SK-N-SH (cell line): ENCODE measurements at regions not wholly inside any gene's neighbourhood (a gene's known extent, or its start where the extent isn't known, plus 50 kb on each side); places are given as distances from the start of the nearest gene placed in this dataset.

Experiments used
- CTCF ChIA-PET: fragments of 300-600, 350-600 bp; formaldehyde crosslinking; extraction: SDS; loops from one replicate; lab custom pipeline; 2021; lab: Yijun Ruan, JAX
- POLR2A ChIA-PET: fragments of 350-600 bp; sonication (Branson Sonifier 250); formaldehyde crosslinking; extraction: SDS; loops from one replicate; lab custom pipeline; 2020; ENCODE audit warnings: antibody characterized with exemption, inconsistent platforms; lab: Yijun Ruan, JAX
- DNase-seq: peaks from one replicate; pipeline ENCODE4 v3.0.0; 2012
- H2AFZ ChIP-seq: fragments of 200-600 bp; sonication (generic); 2 replicates; pipeline ENCODE4 v1.8.1; 2016; ENCODE audit warnings: antibody characterized with exemption, mild to moderate bottlenecking, low read depth
- H3F3A ChIP-seq: fragments of 200-600 bp; sonication (generic); replicated peaks from 2 replicates; pipeline ENCODE3; 2016; ENCODE audit warnings: antibody characterized with exemption, mild to moderate bottlenecking; ENCODE audit not compliant: insufficient read depth
- H3K27ac ChIP-seq, 2 experiments: fragments of 200-500 bp in 1 of 2; fragments of 200-600 bp in 1 of 2; sonication (Bioruptor generic) in 1 of 2; sonication (generic), shearing (Covaris generic) in 1 of 2; 2 replicates each; pipeline versions ENCODE4 v1.5.1 to v1.6.1; 2014 to 2016; ENCODE audit warnings: low read depth in 2 of 2, inconsistent platforms in 1 of 2, low read length in 1 of 2, mild to moderate bottlenecking in 1 of 2, mixed read lengths in 1 of 2
- H3K27me3 ChIP-seq: fragments of 200-600 bp; sonication (generic), shearing (Covaris generic); 2 replicates; pipeline ENCODE4 v1.6.1; 2016; ENCODE audit warnings: mixed run types; ENCODE audit not compliant: insufficient read depth
- H3K36me3 ChIP-seq, 2 experiments: fragments of 200-500 bp in 1 of 2; fragments of 200-600 bp in 1 of 2; sonication (Bioruptor generic) in 1 of 2; sonication (generic) in 1 of 2; replicated peaks in 1 of 2; 2 replicates each; pipeline versions ENCODE3 to v1.5.1; 2014 to 2016; ENCODE audit warnings: low read length in 1 of 2, mild to moderate bottlenecking in 1 of 2; ENCODE audit not compliant: insufficient read depth in 2 of 2, control insufficient read depth in 1 of 2
- H3K4me1 ChIP-seq, 2 experiments: fragments of 200-500 bp in 1 of 2; fragments of 200-600 bp in 1 of 2; sonication (Bioruptor generic) in 1 of 2; sonication (generic), shearing (Covaris generic) in 1 of 2; 2 replicates each; pipeline versions ENCODE4 v1.5.1 to v1.6.1; 2014 to 2016; ENCODE audit warnings: low read depth in 1 of 2, low read length in 1 of 2, mixed run types in 1 of 2; ENCODE audit not compliant: insufficient read depth in 2 of 2, control insufficient read depth in 1 of 2
- H3K4me2 ChIP-seq: fragments of 200-600 bp; sonication (generic), shearing (Covaris generic); 2 replicates; pipeline ENCODE4 v1.6.1; 2017; ENCODE audit warnings: mixed run types
- H3K4me3 ChIP-seq, 2 experiments: fragments of 200-500 bp in 1 of 2; fragments of 200-600 bp in 1 of 2; sonication (Bioruptor generic) in 1 of 2; sonication (generic), shearing (Covaris generic) in 1 of 2; 2 replicates each; pipeline versions ENCODE4 v1.5.1 to v1.8.1; 2014 to 2016; ENCODE audit warnings: low read depth in 2 of 2, inconsistent platforms in 1 of 2, low read length in 1 of 2, mild to moderate bottlenecking in 1 of 2, mixed read lengths in 1 of 2, moderate library complexity in 1 of 2
- H3K79me2 ChIP-seq: fragments of 200-600 bp; sonication (generic); 2 replicates; pipeline ENCODE4 v1.8.1; 2017; ENCODE audit warnings: mild to moderate bottlenecking; ENCODE audit not compliant: insufficient read depth
- H3K9ac ChIP-seq: fragments of 200-600 bp; sonication (generic); 2 replicates; pipeline ENCODE4 v1.6.1; 2017; ENCODE audit warnings: mixed run types
- H3K9me2 ChIP-seq: fragments of 200-600 bp; sonication (generic); 2 replicates; pipeline ENCODE4 v1.6.1; 2017; ENCODE audit warnings: mixed run types
- H3K9me3 ChIP-seq: fragments of 200-600 bp; sonication (generic); 2 replicates; pipeline ENCODE4 v1.6.1; 2017; ENCODE audit warnings: mixed run types, mild to moderate bottlenecking, moderate library complexity
- H4K20me1 ChIP-seq: fragments of 200-600 bp; sonication (generic); 2 replicates; pipeline ENCODE4 v1.6.1; 2017; ENCODE audit warnings: mild to moderate bottlenecking, mixed run types; ENCODE audit not compliant: insufficient read depth
- CHD2 ChIP-seq: fragments of 150-350 bp; IDR thresholded peaks from 2 replicates; pipeline ENCODE4 v1.6.1; 2018; ENCODE audit warnings: low read length; ENCODE audit not compliant: partially characterized antibody
- CTCF ChIP-seq: fragments of 200-600 bp; sonication (generic); IDR thresholded peaks from 2 replicates; pipeline ENCODE4 v1.6.1; 2017; ENCODE audit warnings: antibody characterized with exemption, mild to moderate bottlenecking, moderate library complexity
- FOSL2 ChIP-seq: IDR thresholded peaks from 2 replicates; pipeline ENCODE4 v1.4.0; 2012; ENCODE audit warnings: low read depth, mild to moderate bottlenecking, moderate library complexity, borderline replicate concordance
- GABPA ChIP-seq: IDR thresholded peaks from 2 replicates; pipeline ENCODE4 v1.4.0; 2012; ENCODE audit warnings: low read depth, mild to moderate bottlenecking
- GATA2 ChIP-seq: sonication (generic); formaldehyde crosslinking; IDR thresholded peaks from 2 replicates; pipeline ENCODE4 v1.5.0; 2020; ENCODE audit warnings: mild to moderate bottlenecking, missing genetic modification reagents
- JUND ChIP-seq: IDR thresholded peaks from 2 replicates; pipeline ENCODE4 v1.4.0; 2012
- MAX ChIP-seq: IDR thresholded peaks from 2 replicates; pipeline ENCODE4 v1.4.0; 2012; ENCODE audit warnings: low read depth
- MEF2A ChIP-seq: IDR thresholded peaks from 2 replicates; pipeline ENCODE4 v1.4.0; 2012; ENCODE audit warnings: low read depth, borderline replicate concordance
- MXI1 ChIP-seq: IDR thresholded peaks from 2 replicates; pipeline ENCODE4 v1.6.1; 2012; ENCODE audit warnings: mild to moderate bottlenecking, low read depth, low read length, improper control_type of control experiment
- NFIC ChIP-seq: IDR thresholded peaks from 2 replicates; pipeline ENCODE4 v1.4.0; 2012; ENCODE audit warnings: borderline replicate concordance
- RAD21 ChIP-seq: IDR thresholded peaks from 2 replicates; pipeline ENCODE4 v1.6.1; 2012; ENCODE audit warnings: mild to moderate bottlenecking, low read length
- RCOR1 ChIP-seq: fragments of 150-350 bp; IDR thresholded peaks from 2 replicates; pipeline ENCODE4 v1.6.1; 2017; ENCODE audit warnings: antibody characterized with exemption, low read length
- SIN3A ChIP-seq: IDR thresholded peaks from 2 replicates; pipeline ENCODE4 v1.6.1; 2012; ENCODE audit warnings: low read depth, mild to moderate bottlenecking, low read length, moderate library complexity, borderline replicate concordance
- TAF1 ChIP-seq: IDR thresholded peaks from 2 replicates; pipeline ENCODE4 v1.6.1; 2012; ENCODE audit warnings: low read depth, mild to moderate bottlenecking, low read length, moderate library complexity, borderline replicate concordance
- TCF12 ChIP-seq: IDR thresholded peaks from 2 replicates; pipeline ENCODE4 v1.4.0; 2012
- USF1 ChIP-seq: IDR thresholded peaks from 2 replicates; pipeline ENCODE4 v1.4.0; 2012; ENCODE audit warnings: low read depth, borderline replicate concordance
- USF2 ChIP-seq: fragments of 150-350 bp; IDR thresholded peaks from 2 replicates; pipeline ENCODE4 v1.6.1; 2017; ENCODE audit warnings: antibody characterized with exemption, low read length, low read depth, borderline replicate concordance
- YY1 ChIP-seq: IDR thresholded peaks from 2 replicates; pipeline ENCODE4 v1.4.0; 2012; ENCODE audit warnings: low read depth, mild to moderate bottlenecking
- WGBS: methylation state at CpG from one replicate; pipeline ENCODE4 v1.1.6; 2017; ENCODE audit warnings: low lambda C conversion rate; 5-methylcytosine and 5-hydroxymethylcytosine counted together

- H4K20me1 ChIP-seq, result no peaks in the 10 kb centered on the region
- ChIA-PET CTCF (interaction anchor here (1.1 kb wide), 1 partner anchor 22 kb away, joined by 3 read pairs; no protein-coding TSS in a partner anchor), POLR2A (no interaction called here)
- H2AFZ ChIP-seq, result no peak overlapping the region; the same call in 1 of the 2 replicates
- H3K4me3 ChIP-seq, result no peak overlapping the region
- no peaks in the 10 kb centered on the region for H3K79me2 ChIP-seq
- no peaks in the 10 kb centered on the region for H3F3A ChIP-seq
- no peaks in the 10 kb centered on the region for H3K9me2 ChIP-seq
- TF ChIP-seq NFIC (no peak), GABPA (no peak), RCOR1 (no peak), USF2 (no peak), USF1 (no peak), YY1 (no peak), FOSL2 (no peak), SIN3A (no peak), JUND (no peak), GATA2 (no peak), MEF2A (no peak), CHD2 (no peak), TAF1 (no peak), TCF12 (no peak), RAD21 (no peak), MXI1 (no peak)
- H3K9me3 ChIP-seq, result no peaks in the 10 kb centered on the region
- H3K36me3 ChIP-seq, result no peaks in the 10 kb centered on the region
- H3K4me2 ChIP-seq, result no peak overlapping the region
- 91% methylated on average over 3 of the region's 3 CpGs for WGBS
- H3K27ac ChIP-seq, result no peak overlapping the region
- DNase-seq, result no peak
- H3K9ac ChIP-seq, result no peak overlapping the region
- H3K27me3 ChIP-seq, result no peaks in the 10 kb centered on the region
- peaks cover 0 to 8% of the 10 kb centered on the region in 2 experiments; a peak in 2 of 4 replicates for H3K4me1 ChIP-seq
Observed at GRCh38 chr4:173909294-173909693, 374.2 kb downstream of the FBXO8 start.

GRCh38 chr4:173899813-173900212 is 369.8 kb upstream of the HAND2 start:
- TF ChIP-seq GABPA (no peak), CTCF (no peak), MAX (no peak)
- 80% methylated on average over 2 of the region's 2 CpGs for WGBS
- Histone ChIP-seq H3K9me2 (no peaks in the 10 kb centered on the region), H4K20me1 (no peaks in the 10 kb centered on the region), H3K9ac (no peak overlapping the region), H3K4me1 (no peaks in the 10 kb centered on the region; a peak in 1 of 4 replicates), H3K79me2 (no peaks in the 10 kb centered on the region), H3F3A (no peaks in the 10 kb centered on the region), H3K4me3 (no peak overlapping the region), H3K36me3 (no peaks in the 10 kb centered on the region), H3K27ac (no peak overlapping the region), H2AFZ (no peak overlapping the region), H3K9me3 (no peaks in the 10 kb centered on the region), H3K4me2 (no peak overlapping the region), H3K27me3 (no peaks in the 10 kb centered on the region)
- POLR2A ChIA-PET, result interaction anchor here (0.5 kb wide), 1 partner anchor 13 kb away, joined by 3 read pairs; no protein-coding TSS in a partner anchor
- CTCF ChIA-PET, result no interaction called here
- no peak for DNase-seq
